NB4 (cell line): ENCODE measurements at regions not wholly inside any gene's neighbourhood (a gene's known extent, or its start where the extent isn't known, plus 50 kb on each side); places are given as distances from the start of the nearest gene placed in this dataset.

Source experiments
- DNase-seq: peaks from one replicate; pipeline ENCODE4 v3.0.0; 2010; ENCODE audit warnings: low read depth
- H3K4me3 ChIP-seq: one replicate; pipeline ENCODE4 v1.5.1; 2011; ENCODE audit warnings: mild to moderate bottlenecking, low read depth, low read length, moderate library complexity
- CTCF ChIP-seq: IDR thresholded peaks from one replicate; pipeline ENCODE4 v1.5.1; 2012; ENCODE audit warnings: low read depth, low read length
- MAX ChIP-seq: IDR thresholded peaks from 2 replicates; pipeline ENCODE4 v1.6.1; 2011; ENCODE audit warnings: low read depth, low read length
- MYC ChIP-seq: IDR thresholded peaks from 2 replicates; pipeline ENCODE4 v1.6.1; 2011; ENCODE audit warnings: low read depth, low read length
- POLR2A ChIP-seq: IDR thresholded peaks from 2 replicates; pipeline ENCODE4 v1.6.1; 2011; ENCODE audit warnings: mild to moderate bottlenecking; ENCODE audit not compliant: insufficient read length; ENCODE audit errors: extremely low read depth

- peak; percentile 91 for DNase-seq
- peak overlapping the region; percentile 70 for H3K4me3 ChIP-seq
- peak; percentile 9 for TF ChIP-seq POLR2A
- TF ChIP-seq CTCF, result no peak
- TF ChIP-seq MAX, result peak; percentile 52
- peak; percentile 61 for TF ChIP-seq MYC
These were observed 76.5 kb upstream of the BCOR start for GRCh38 chrX:40174001-40174853.

GRCh38 chrX:40173143-40174000 lies 75.6 kb upstream of the BCOR start:
- peak overlapping the region; percentile 70 for H3K4me3 ChIP-seq
- no peak for DNase-seq
- TF ChIP-seq POLR2A, result no peak

- peak overlapping the region; percentile 43 for H3K4me3 ChIP-seq
- peak; percentile 49 for DNase-seq
- TF ChIP-seq POLR2A (no peak), MYC (no peak), CTCF (no peak), MAX (no peak)
These were observed 74.8 kb upstream of the BCOR start for GRCh38 chrX:40172401-40173142.

- TF ChIP-seq POLR2A, result no peak
- no peak for TF ChIP-seq MAX
- no peak for TF ChIP-seq MYC
- TF ChIP-seq CTCF, result no peak
- DNase-seq, result peak; percentile 71
- peak overlapping the region; percentile 50 for H3K4me3 ChIP-seq
These were observed 74.0 kb upstream of the BCOR start for GRCh38 chrX:40171513-40172400.

GRCh38 chrX:40170830-40171512 lies 73.2 kb upstream of the BCOR start:
- peak; percentile 85 for DNase-seq
- TF ChIP-seq MAX (no peak), CTCF (no peak), MYC (no peak), POLR2A (no peak)
- peak overlapping the region; percentile 50 for H3K4me3 ChIP-seq
